Keratinocyte (primary cell): ENCODE measurements at regions not wholly inside any gene's neighbourhood (a gene's known extent, or its start where the extent isn't known, plus 50 kb on each side); places are given as distances from the start of the nearest gene placed in this dataset.

Source experiments
- DNase-seq: peaks from one replicate; pipeline ENCODE4 v3.0.0-alpha.2; 2011; ENCODE audit warnings: low read depth, missing footprints, low spot score
- FAIRE-seq: peaks from 2 replicates; lab custom pipeline; 2011; peaks lifted over from hg19 to GRCh38; lab: Jason Lieb, UNC
- H2AFZ ChIP-seq: 2 replicates; pipeline ENCODE4 v1.6.0; 2012; ENCODE audit warnings: low read length, control low read depth, inconsistent platforms; ENCODE audit not compliant: control insufficient read depth
- H3K27ac ChIP-seq: 2 replicates; pipeline ENCODE4 v1.5.1; 2011; ENCODE audit warnings: low read length; ENCODE audit not compliant: control insufficient read depth, insufficient read depth
- H3K27me3 ChIP-seq: 3 replicates; pipeline ENCODE4 v1.6.0; 2011; ENCODE audit warnings: low read length; ENCODE audit not compliant: control insufficient read depth, insufficient read depth; ENCODE audit errors: extremely low read depth
- H3K36me3 ChIP-seq, 2 experiments: 2 replicates in 1 of 2; 3 replicates in 1 of 2; pipeline ENCODE4 v1.5.1; 2011; ENCODE audit warnings: low read length in 2 of 2, mild to moderate bottlenecking in 1 of 2; ENCODE audit not compliant: control insufficient read depth in 2 of 2, insufficient read depth in 2 of 2; ENCODE audit errors: extremely low read depth in 1 of 2
- H3K4me1 ChIP-seq: 3 replicates; pipeline ENCODE4 v1.5.1; 2011; ENCODE audit warnings: low read length; ENCODE audit not compliant: control insufficient read depth, insufficient read depth; ENCODE audit errors: extremely low read depth
- H3K4me2 ChIP-seq: 3 replicates; pipeline ENCODE4 v1.6.0; 2011; ENCODE audit warnings: low read depth, low read length; ENCODE audit not compliant: control insufficient read depth, insufficient read depth; ENCODE audit errors: extremely low read depth
- H3K4me3 ChIP-seq, 3 experiments: fragments of 200-600 bp in 1 of 3; sonication (generic) in 1 of 3; 2 replicates in 2 of 3; 3 replicates in 1 of 3; pipeline ENCODE4 v1.5.1; 2011 to 2016; ENCODE audit warnings: low read length in 3 of 3, mild to moderate bottlenecking in 3 of 3, control low read depth in 2 of 3, inconsistent platforms in 1 of 3, low read depth in 1 of 3, mixed read lengths in 1 of 3, mixed run types in 1 of 3, moderate library complexity in 1 of 3; ENCODE audit not compliant: control insufficient read depth in 2 of 3, insufficient read depth in 2 of 3; ENCODE audit errors: extremely low read depth in 1 of 3
- H3K79me2 ChIP-seq: 2 replicates; pipeline ENCODE4 v1.6.0; 2012; ENCODE audit warnings: low read length; ENCODE audit not compliant: control insufficient read depth, insufficient read depth
- H3K9ac ChIP-seq: 3 replicates; pipeline ENCODE4 v1.6.0; 2011; ENCODE audit warnings: low read length; ENCODE audit not compliant: control insufficient read depth, insufficient read depth; ENCODE audit errors: extremely low read depth
- H3K9me1 ChIP-seq: 3 replicates; pipeline ENCODE4 v1.6.0; 2011; ENCODE audit warnings: low read length; ENCODE audit not compliant: control insufficient read depth, insufficient read depth; ENCODE audit errors: extremely low read depth
- H3K9me3 ChIP-seq: 2 replicates; pipeline ENCODE4 v1.5.1; 2012; ENCODE audit warnings: low read depth, low read length; ENCODE audit not compliant: control insufficient read depth
- H4K20me1 ChIP-seq: 3 replicates; pipeline ENCODE4 v1.6.0; 2011; ENCODE audit warnings: low read length; ENCODE audit not compliant: control insufficient read depth, insufficient read depth; ENCODE audit errors: extremely low read depth
- EZH2 ChIP-seq: IDR thresholded peaks from one replicate; pipeline ENCODE4 v1.6.1; 2012; ENCODE audit warnings: inconsistent platforms, mild to moderate bottlenecking, low read length, moderate library complexity
- dilution Hi-C: fragments of 300-500 bp; cut with MboI; formaldehyde crosslinking; loops from one replicate; pipeline ENCODE4 v1.7.0; 2020; ENCODE audit warnings: low sequenced_read_pairs; ENCODE audit not compliant: extremely low pct_ligation_motif_present
- TF ChIP-seq, protein P1 (sequence below), 3 experiments: IDR thresholded peaks in 1 of 3; conservative IDR thresholded peaks in 1 of 3; optimal IDR thresholded peaks in 1 of 3; 2 replicates in 2 of 3; 3 replicates in 1 of 3; pipeline versions ENCODE3 to v1.5.1; 2011; ENCODE audit warnings: low read length in 3 of 3, mild to moderate bottlenecking in 3 of 3, moderate library complexity in 2 of 3, control low read depth in 1 of 3, inconsistent platforms in 1 of 3; ENCODE audit not compliant: insufficient read depth in 2 of 3; ENCODE audit errors: extremely low read depth in 1 of 3

DNA sequence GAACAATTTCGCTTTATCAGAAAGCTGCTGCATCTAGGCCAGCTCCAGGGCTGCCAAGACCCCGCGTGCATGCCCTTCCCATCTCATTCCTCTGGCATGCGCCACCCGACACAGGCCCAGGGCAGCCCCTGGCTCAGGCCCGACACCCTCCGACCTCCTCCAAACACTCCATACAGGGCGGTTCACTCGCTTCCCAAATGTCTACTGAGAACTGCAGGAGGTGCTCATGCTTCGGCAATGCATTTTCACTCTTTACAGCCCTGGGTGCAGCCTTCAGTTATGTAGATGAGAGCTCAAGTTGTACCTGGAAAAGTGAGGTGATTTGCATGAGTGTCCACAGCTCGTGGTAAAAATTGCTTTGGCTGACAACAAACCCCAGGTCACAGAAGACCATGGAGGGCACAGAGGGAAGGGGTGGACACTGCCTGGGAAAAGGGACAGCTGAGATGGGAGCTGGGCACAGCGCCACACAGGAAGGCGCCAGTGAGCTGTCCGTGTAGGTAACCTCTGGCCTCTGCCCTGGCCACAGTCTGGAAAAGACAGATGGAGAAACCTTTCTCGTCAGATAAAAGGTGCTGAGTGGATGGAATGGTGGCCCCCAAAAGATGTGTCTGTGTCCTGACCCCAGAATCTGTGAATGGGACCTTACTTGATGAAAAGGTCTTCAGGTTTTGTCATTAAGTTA, 1351.9 kb downstream of the BRD1 start:
- H3K27me3 ChIP-seq = no peaks in the 10 kb centered on the region
- FAIRE-seq = no peak
- H2AFZ ChIP-seq = no peak overlapping the region
- no peaks in the 10 kb centered on the region for H4K20me1 ChIP-seq
- H3K4me3 ChIP-seq = no peak overlapping the region
- no peak overlapping the region for H3K4me2 ChIP-seq
- no peaks in the 10 kb centered on the region for H3K79me2 ChIP-seq
- dilution Hi-C loops = no loop called here
- no peak overlapping the region for H3K9ac ChIP-seq
- no peaks in the 10 kb centered on the region for H3K4me1 ChIP-seq
- DNase-seq = no peak
- no peaks in the 10 kb centered on the region for H3K36me3 ChIP-seq
- no peak overlapping the region for H3K27ac ChIP-seq
- H3K9me3 ChIP-seq = peaks cover 8% of the 10 kb centered on the region
- TF ChIP-seq, protein P1, sequence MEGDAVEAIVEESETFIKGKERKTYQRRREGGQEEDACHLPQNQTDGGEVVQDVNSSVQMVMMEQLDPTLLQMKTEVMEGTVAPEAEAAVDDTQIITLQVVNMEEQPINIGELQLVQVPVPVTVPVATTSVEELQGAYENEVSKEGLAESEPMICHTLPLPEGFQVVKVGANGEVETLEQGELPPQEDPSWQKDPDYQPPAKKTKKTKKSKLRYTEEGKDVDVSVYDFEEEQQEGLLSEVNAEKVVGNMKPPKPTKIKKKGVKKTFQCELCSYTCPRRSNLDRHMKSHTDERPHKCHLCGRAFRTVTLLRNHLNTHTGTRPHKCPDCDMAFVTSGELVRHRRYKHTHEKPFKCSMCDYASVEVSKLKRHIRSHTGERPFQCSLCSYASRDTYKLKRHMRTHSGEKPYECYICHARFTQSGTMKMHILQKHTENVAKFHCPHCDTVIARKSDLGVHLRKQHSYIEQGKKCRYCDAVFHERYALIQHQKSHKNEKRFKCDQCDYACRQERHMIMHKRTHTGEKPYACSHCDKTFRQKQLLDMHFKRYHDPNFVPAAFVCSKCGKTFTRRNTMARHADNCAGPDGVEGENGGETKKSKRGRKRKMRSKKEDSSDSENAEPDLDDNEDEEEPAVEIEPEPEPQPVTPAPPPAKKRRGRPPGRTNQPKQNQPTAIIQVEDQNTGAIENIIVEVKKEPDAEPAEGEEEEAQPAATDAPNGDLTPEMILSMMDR (optimal IDR thresholded peaks at IDR 0.05 in 1 of 3, IDR thresholded peaks at IDR 0.05 in 1 of 3, conservative IDR thresholded peaks at IDR 0.05 in 1 of 3; ENCODE audit: extremely low read depth in 1 of 3, insufficient read depth in 2 of 3, low read length in 3 of 3) = no peak
- TF ChIP-seq EZH2 = no peak
- no peaks in the 10 kb centered on the region for H3K9me1 ChIP-seq

DNA sequence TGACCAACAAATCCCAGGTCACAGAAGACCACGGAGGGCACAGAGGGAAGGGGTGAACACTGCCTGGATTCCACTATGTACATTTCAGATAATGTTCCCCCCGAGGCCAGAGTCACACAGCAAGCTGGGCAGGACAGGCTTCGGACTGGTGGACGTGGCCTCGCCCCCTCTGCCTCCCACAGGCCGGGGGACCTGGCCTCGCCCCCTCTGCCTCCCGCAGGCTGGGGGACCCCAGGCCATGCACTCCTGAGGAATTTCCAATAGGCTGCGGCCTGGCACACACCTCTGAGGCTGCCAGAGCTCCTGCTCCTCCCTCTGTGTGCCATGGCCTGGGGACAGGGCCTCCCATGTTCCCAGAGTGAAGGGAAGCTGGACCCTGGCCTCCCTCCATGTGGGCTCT, 1352.8 kb downstream of the BRD1 start:
- Histone ChIP-seq H3K36me3 (no peaks in the 10 kb centered on the region), H3K4me2 (no peak overlapping the region), H2AFZ (no peak overlapping the region), H4K20me1 (no peaks in the 10 kb centered on the region), H3K9me3 (peaks cover 8% of the 10 kb centered on the region), H3K4me1 (no peaks in the 10 kb centered on the region), H3K27me3 (no peaks in the 10 kb centered on the region), H3K4me3 (no peak overlapping the region), H3K9me1 (no peaks in the 10 kb centered on the region), H3K79me2 (no peaks in the 10 kb centered on the region), H3K27ac (no peak overlapping the region), H3K9ac (no peak overlapping the region)
- TF ChIP-seq EZH2 = no peak
- TF ChIP-seq, protein P1 (optimal IDR thresholded peaks at IDR 0.05 in 1 of 3, IDR thresholded peaks at IDR 0.05 in 1 of 3, conservative IDR thresholded peaks at IDR 0.05 in 1 of 3; ENCODE audit: extremely low read depth in 1 of 3, insufficient read depth in 2 of 3, low read length in 3 of 3) = no peak
- dilution Hi-C loops = no loop called here
- DNase-seq = no peak
- no peak for FAIRE-seq
